GM19035 (cell line): ENCODE measurements at regions not wholly inside any gene's neighbourhood (a gene's known extent, or its start where the extent isn't known, plus 50 kb on each side); places are given as distances from the start of the nearest gene placed in this dataset.
A peak's percentile ranks its signal among the peaks of the same experiment; 100 is the strongest.

Experiments
- ATAC-seq: cut with Tn5 transposase; IDR thresholded peaks from one replicate; pipeline ENCODE4 v1.9.1; 2021; ENCODE audit not compliant: unreplicated experiment

DNA sequence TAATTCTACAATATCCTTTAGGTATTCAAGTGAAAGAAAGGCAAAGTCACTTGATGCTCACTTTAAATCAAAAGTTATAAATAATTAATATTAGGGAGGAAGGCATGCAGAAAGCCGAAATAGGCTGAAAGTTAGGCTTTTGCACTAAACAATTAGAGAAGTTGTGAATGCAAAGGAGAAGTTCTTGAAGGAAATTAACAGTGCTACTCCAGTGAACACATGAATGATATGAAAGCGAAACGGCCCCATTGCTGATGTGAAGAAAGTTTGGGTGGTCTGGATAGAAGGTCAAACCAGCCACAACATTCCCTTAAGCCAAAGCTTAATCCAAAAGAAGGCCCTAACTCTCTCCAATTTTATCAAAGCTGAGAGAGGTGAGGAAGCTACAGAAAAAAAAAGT lies 103.1 kb upstream of the CXCR4 start:
- ATAC-seq, result no peak

DNA sequence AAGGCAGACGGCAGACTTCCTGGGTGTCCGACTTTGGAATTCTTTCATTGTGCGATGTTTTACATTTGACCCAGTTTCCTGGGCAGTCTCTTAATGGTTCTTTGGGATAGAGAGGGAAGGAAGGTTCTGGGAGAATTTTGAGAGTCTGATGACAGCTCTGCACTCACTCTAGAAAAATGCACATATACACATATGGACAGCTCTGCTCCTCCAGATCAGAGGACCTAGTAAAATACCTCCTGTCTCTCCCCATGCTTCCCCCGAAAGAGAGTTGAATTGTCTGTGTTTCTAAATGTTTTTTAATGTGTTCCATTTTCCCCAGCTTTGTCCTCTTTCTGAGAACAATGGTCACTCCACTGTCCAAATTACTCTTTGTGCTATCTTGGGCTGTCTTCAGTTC lies 102.0 kb upstream of the CXCR4 start:
- no peak for ATAC-seq

DNA sequence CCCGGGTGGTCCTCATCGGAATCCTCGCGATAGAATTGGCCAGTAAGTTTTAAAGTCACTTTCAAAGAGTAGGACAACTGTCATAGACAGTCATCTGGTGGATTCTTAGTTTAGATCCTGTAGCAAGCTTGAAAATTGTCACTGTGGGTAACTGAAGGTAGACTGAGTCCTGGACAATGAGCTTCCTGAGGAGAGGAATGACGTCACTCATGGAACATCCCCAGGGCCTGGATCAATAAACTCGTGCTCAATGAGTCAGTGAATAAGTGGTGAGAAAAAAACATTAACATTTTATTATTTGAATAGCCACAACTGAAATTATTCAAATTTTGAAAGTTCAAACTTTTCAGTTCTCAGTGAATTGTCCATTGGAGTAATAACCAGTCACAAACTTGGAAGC lies 101.4 kb upstream of the CXCR4 start:
- ATAC-seq, result no peak

DNA sequence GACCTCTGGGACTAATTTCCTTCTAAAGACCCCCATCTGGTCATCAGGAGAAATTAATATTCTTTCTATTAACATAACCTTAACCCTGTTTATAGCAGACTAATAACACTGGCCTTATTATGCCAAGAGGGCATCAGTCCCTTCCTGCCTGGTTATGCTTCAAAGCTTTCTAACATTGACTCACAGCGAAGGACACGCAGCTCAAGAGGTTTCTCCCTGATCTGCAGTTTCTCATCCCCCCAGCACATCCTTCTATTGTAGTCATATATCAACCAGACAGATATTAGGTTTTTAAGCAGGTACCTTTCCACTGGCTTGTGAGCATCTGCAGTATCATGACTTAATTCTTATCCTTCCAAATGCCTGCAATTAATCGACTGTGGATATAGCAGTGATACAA lies 100.0 kb upstream of the CXCR4 start:
- ATAC-seq, result no peak

DNA sequence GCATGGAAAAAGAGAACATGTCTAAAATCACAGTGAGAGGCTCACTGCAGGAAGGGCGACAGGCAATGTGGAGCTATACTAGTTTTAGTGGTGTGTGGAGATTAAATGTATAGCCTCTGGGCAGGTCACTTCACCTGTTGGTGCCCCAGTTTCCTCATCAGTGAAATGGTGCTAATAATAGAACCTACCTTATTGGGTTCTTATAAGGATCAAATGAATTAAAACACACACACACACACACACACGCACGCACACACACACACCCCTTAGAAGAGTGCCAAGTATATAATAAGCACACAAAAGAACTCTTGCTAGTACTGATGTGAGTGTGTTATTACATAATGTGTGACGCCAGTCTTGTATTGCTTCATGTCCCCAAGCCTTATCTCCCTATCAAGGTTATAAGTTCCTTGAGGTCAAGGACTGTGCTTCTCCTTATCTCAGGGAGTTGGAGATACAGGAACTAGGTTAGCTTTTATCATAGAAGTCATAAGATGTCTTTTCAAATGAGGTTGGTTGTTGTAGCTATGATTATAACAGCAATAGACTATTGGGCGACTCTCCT lies 98.0 kb upstream of the CXCR4 start:
- ATAC-seq, result no peak

DNA sequence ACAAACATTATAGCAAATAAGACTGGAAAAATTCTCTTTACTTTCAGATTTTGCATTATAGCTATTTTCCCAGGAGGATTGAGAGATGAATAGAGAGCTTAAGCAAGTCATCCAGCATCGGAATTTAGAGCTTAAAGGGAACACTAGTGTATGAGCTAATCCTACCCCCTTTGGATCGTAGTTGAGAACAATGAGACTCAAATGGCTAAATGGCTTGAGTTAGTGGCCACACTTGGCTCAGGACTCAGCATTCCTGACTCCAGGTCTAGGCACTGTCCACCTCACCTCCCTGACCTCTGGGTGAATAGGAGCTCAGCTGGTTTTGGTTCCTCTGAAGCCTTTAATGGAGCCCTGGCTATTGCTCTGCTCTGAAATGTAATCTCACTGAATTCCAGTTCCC lies 97.5 kb upstream of the CXCR4 start:
- ATAC-seq, result no peak

DNA sequence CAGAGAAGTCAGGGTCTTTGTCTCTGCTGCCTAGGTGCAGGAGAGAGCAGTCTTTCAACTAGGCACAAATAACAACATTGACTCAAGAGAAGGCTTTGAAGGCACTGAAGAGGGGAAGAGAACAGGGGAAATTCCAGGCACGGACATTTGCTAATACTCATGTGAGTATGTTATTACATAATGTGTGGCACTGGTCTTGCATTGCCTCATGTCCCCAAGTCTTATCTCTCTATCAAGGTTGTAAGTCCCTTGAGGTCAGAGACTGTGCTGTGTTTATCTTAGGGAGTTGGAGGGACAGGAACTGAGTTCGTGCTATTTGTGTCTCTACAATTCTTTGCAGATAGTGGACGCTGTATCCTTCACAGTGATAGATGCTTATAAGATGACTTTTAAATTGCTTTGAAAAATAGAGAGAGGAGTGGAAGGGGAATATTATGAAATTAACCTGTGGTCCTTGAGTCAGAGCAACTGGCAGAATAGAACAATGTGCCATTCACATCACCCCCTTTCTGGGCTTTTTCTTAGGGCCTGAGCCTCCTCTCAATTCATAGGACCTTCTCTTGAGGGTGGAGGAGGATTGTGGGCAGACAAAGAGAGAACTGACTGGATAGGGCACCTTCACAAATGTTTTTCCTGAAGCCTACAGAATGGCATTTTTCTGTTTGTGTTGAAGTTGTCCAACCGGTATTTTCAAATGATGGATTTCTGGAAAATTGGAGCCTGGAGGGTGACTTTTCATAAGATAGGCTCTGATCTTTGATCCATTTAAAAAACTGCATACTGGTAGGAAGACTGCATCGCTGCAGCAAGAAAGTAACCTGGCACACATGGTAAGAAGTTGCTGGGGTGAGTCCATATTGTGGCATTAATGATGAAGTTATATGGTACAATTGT lies 96.6 kb upstream of the CXCR4 start:
- no peak for ATAC-seq

DNA sequence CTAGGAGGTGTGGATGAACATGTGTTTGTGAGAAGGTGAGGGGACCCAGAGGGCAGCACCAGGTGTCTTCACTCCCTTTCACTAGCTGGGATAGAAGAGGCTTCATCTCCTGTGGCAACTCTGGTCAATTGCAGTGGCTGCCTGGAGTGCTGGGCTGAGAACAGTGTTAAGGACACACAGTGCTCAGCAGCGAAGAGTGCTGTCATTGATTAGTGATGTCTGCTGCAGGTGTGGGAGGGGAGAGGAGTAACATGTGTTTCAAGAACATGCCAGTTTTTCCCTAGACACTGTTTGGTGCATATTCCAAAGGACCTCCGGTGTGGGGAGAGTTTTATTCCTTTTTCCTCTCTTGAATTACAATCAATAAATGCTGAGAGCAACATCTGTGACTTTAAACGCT lies 95.9 kb upstream of the CXCR4 start:
- ATAC-seq, result no peak

DNA sequence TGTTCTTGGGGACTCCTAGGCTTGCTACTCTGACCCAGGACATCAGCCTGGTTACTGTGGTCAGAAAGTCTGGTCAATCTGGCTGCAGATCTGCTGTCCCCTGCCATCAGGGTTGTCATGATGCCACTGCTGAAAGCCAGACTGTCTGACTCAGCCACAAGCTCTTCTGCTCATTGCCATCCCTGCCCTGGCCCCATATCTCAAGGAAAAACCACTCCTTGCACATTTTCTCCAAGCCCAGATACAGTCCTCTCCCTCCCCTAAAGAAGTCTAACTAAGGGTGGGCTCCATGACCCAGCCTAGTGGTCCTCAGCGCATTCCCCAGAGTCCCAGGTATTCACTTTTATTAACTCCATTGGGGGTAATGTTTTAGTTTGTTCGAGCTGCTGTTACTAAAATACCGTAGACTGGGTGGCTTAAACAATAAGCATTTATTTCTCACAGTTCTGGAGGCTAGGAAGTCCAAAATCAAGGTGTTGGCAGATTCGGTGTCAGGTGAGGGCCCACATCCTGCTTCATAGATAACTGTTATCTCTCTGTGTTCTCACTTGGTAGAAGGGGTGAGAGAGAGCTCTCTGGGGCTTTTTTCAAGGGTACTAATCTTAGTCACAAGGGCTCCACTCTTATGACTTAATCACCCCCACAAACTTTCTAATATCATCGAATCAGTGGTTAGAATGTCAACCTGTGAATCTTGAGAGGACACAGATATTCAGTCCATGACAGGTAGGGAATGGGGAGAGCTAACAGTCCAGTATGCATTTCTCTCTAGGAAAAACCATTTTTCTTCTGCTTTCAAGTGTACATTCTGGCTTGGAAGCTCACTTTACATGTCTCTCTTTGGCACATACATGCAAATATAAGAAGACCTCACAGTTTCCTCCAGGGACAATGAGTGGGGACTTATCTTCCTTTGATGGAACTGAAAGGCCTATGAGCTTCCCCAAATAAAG lies 94.8 kb upstream of the CXCR4 start:
- peak; percentile 80 for ATAC-seq

DNA sequence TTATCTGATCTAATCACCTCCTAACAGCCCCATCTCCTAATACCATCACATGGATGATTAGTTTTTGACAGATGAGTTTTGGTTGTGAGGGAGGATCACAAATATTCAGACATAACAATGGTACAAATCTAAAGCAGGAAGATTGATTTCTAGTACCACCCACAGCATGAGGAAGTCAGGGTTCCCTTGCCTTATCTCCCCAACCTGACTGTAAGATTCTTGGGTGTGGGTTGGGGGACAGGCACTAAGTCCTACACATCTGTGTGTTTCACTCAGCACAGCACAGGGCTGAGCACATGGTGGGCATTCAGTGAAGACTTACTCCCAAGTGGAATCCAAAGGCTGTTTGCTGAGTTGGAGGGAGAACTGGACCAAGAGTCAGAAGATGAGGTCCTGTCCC lies 93.8 kb upstream of the CXCR4 start:
- no peak for ATAC-seq

DNA sequence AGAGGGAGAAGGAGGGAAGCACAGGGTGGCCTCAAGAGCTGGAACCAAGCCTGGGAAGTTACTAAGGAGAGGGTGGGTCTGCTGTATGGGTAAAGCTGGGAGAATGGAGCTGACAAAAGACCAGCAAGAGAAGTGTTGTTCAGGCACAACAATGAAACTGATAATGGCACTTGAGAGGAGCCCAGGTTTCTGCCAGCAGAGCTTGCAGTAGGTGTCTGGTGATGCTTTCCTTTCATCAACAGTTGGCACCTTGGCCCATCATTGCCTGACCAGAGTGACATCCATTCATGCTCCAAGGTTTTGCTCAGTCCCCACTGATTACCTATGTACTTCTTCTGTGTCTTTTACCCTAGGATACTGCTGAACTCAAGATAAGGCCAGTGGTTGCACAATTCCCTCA lies 92.9 kb upstream of the CXCR4 start:
- ATAC-seq, result no peak

DNA sequence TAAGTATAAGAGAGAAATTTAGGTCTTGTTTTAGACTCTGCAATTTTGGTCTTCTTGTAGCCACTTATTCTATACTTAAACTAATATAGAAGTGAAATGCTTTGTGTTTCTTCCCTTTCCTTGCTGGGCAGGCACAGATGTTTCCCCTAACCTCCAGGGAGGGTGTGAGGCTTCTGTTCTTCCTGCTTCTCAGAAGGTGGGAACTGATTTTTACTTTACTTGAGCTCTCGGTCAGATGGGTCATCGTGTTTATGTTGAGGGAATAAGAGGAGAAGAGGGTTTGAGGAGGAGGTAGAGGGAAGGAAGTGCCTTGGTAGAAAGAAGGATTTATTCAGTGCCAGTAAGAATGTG lies 92.5 kb upstream of the CXCR4 start:
- ATAC-seq, result no peak

DNA sequence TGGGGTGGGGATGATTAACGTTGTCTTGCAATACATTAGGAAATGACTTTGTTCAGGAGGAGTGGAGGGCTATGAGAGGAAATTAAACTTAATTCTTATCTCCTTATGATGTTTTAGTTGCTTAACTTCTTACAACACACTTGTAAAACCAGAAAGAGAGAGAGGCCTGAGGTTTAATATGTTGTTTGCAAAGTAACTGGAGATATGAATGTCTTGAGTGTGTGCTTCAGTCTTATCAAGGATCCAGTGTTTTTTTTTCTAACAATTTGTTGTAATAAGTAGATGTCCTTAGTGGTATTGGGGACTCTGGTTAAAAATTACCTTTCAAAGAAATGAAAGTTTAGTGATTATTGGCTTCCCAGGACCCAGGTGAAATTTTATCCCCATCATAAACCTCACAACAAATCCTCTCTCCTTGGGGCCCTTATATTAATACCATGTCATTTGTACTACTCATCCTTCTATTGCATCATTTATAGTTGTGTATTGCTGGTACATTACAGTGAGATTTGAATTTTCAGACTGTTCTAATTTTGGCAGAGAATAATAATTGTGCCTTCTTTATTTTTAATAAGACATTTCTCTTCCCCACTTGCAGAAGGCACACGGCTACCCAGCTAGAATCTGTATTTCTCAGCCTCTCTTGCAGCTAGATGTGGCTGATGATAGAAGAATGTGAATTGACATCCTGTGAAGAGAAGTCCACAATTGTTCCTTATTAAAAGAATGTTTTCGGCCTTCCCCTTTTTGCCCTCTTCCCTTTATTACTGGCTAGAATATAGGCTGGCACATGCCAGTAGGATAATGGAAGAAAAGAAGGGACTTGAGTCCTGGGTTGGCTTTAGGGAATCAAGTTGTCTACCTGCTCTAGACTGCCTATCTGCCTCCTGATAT lies 91.9 kb upstream of the CXCR4 start:
- no peak for ATAC-seq

DNA sequence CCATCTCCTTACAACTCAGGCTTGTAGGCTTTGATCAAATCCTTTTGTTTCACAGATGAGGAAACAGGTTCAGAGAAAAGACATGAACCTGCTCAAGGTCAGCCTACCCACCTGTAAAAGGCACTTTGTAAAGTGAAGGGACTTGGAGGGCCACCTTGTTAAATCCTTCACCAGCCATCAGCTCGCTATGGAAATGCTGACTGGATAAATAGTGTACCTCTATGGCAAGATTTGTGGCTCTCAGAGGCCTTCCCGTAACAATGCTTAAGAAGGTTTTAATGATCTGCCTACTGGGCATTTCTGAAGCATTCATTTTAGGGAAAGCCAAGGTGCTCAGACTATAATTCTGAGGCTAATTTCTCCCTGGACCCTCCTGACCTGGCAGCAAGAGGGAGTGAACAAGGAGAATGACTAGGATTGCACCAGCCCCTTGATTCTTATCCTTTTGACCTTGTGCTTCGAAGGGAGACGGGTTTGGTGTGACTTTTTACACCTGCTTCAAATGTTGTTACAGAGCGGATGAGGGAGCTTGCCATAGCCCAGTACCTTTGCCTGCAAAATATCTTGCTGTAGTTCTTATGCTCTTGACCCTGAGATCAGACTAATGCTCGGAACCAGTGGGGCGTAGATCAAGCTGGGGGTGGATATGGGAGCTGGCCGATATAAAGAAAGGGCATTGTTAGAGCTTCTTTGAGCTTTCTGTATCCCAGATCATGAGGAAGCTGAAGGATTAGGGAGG lies 90.9 kb upstream of the CXCR4 start:
- ATAC-seq, result no peak

DNA sequence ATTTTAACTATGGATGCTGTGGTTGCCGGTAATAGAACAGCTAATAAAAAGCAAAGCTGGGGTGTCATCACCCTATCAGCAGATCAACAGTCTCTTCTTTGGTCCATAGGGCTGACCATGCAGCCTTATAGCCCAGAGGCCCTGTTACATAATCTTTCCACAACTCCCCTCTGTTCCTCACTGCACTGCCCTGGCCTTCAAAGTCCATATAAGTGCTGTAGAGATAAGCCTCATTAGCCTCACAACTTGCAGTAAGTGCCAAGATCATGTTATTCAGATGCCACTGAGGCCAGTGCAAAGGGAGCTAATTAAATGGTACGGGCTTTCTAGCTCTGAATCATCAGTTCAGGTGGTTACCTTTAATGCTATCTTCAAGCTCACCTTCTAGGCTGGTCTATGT lies 89.7 kb upstream of the CXCR4 start:
- ATAC-seq, result peak; percentile 7

DNA sequence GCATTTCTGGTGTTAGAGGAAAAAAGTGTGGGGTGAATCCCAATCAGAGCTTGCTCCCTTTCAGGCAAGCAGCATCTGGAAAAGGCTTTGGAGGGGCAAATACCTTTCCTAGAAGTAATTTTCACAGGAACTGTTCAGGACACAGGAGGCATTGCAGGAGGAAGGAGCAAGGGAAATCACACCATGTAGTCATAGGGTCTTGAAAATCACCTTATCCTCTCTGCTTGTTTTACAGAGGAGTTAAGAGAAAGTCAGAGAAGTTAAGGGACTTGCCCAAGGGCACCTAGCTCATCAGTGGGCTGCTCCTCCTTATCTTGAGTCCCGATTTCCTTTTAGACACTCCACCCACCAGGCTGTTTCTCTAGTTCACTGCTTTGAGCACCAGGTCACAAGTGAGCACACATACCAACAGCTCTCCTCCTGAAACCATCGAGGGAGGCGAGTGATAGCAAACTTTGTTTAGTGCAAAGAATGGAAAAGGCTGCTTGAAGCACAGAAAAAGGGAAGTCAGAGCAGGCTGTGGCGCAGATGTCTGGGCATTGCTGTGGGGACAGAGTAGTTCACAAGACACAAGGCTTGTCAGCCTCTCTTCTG lies 89.2 kb upstream of the CXCR4 start:
- peak; percentile 51 for ATAC-seq

DNA sequence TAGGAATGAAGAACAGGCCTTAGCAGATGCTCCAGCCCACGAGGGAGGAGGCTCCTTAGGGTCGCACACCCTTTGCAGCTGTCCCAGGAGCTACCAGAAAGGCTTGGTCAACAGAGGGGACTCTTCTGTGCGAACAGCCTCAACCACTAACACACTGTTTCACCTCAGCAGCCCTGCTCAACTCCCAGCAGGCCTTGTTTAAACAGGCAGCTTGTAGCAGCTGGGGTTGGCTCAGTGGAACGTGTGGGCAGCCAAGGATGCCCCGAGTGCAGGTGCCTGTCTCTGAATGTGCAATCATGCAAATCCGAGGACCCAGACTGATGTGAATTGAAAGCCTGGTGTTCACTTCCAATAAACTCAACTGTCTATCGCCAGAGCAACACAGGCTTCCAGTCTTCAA lies 88.7 kb upstream of the CXCR4 start:
- peak; percentile 92 for ATAC-seq

DNA sequence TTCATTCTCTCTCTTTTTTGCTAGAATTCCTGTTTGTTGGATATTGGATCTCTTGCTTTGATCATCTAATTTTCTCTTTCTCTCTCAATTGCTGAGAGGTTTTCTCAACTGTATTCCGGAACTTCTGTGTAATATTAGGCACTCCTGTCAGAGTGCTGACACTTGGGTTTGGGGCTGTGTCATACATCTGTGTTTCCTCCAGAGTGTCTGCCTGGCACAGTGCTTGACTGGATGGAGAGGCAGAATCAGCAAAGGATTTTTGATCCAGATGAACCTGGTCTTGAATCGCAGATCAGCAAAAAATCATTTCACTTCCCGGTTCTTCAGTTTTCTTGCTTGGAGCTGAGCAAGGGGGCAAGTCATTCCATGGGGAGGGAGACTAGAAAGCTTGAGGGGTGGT lies 87.7 kb upstream of the CXCR4 start:
- no peak for ATAC-seq

DNA sequence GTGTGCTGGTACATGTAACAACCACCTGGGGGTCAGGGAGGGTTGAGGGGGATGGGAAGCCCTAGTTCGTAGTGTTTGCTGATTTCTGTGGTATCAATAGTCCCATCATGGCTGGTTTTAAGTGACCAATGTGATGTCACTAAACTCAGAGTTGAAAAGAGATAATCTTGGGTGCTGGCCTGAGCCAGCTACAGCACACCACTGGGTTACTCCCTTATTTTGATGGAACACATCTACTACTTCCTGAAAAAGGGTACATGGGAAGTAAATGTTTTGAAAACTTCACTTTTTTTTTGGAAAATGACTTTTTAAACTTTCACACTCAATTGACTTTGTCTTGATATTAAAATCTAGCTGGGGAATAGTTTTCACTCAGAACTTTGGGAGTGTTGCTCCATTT lies 87.0 kb upstream of the CXCR4 start:
- no peak for ATAC-seq

DNA sequence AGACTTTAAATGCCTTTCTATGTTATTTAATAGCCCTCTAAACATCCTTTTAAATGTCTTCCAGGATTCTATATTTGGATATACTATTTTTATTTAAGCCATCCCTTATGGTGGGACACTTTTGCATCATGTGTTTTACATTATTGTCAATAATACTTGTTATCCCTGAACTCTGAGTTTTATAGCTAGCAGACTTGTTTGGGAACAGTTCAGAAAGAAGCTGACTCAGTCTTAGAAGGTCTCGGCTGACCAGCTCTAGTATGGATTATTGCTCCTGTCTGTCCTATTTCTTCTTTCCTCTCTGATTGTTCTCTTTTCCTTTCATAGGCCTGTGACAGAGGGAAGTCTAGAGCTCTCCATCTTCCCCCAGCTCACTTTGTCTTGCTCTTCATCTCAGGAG lies 77.3 kb upstream of the CXCR4 start:
- ATAC-seq, result no peak
